ENCODE measurements at regions not wholly inside any gene's neighbourhood (a gene's known extent, or its start where the extent isn't known, plus 50 kb on each side); places are given as distances from the start of the nearest gene placed in this dataset.

DNA sequence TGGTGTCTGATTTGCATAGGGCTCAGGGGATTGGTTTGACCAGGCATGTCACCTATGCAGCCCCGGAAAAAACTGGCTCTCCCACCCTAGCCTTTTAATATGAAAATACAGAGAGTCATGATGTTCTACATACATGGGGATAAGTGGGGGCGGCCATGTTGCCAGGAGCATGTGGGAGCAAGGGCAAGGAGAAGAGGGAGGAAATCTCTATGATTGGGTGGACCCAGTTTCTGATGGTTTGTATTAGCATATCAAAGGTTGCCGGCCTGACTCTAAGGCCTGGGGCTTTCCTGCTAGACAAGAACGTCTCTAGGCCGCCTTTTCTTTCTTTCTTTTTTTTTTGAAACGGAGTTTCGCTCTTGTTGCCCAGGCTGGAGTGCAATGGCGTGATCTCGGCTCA lies 123.4 kb upstream of the CPSF6 start:
- TF ChIP-seq, protein P1, sequence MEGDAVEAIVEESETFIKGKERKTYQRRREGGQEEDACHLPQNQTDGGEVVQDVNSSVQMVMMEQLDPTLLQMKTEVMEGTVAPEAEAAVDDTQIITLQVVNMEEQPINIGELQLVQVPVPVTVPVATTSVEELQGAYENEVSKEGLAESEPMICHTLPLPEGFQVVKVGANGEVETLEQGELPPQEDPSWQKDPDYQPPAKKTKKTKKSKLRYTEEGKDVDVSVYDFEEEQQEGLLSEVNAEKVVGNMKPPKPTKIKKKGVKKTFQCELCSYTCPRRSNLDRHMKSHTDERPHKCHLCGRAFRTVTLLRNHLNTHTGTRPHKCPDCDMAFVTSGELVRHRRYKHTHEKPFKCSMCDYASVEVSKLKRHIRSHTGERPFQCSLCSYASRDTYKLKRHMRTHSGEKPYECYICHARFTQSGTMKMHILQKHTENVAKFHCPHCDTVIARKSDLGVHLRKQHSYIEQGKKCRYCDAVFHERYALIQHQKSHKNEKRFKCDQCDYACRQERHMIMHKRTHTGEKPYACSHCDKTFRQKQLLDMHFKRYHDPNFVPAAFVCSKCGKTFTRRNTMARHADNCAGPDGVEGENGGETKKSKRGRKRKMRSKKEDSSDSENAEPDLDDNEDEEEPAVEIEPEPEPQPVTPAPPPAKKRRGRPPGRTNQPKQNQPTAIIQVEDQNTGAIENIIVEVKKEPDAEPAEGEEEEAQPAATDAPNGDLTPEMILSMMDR (IDR thresholded peaks at IDR 0.05; ENCODE audit: insufficient read depth, low read depth, low read length) = no peak
- no peak for TF ChIP-seq EZH2 (IDR thresholded peaks at IDR 0.05; ENCODE audit: insufficient read depth, low read length)
